HG02973 (cell line): ENCODE measurements at regions not wholly inside any gene's neighbourhood (a gene's known extent, or its start where the extent isn't known, plus 50 kb on each side); places are given as distances from the start of the nearest gene placed in this dataset.

Experiments used
- ATAC-seq: cut with Tn5 transposase; IDR thresholded peaks from one replicate; pipeline ENCODE4 v1.9.1; 2021; ENCODE audit warnings: moderate library complexity; ENCODE audit not compliant: unreplicated experiment

DNA sequence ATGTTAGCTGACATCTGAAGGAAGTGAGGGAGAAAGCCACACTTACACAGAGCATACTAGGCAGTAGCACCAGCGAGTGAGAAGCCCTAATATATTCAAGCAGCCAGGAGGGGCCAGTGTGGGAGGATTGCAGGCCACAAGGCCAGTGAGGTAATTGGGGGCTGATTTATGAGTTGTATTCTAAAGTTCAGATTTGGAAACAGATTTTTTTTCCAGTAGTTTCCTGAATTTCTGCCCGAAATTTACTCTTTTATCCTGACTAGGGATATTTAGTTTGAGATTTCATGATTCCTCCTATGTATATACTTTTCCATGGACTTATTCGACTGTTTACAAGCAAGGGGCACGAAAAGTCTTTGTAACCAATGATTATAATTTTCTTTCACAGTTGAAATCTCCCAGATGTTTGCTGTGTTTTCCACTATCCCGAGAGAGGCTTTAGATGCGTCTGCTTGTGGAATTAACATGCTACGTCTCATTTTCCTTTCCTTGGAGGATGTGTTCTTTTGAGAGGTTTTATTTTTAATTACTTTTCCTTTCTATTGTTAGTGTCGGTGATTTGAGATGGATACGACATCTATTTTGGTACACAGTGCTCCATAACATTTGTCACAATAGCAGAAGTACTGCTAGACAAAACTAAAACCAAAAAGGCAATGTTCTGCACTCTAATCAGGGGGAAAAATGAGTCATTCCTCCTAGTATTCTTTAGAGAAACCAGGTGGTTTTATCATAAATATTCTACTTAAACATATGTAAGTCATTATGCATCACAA is 356.3 kb upstream of the HSF2 start:
- ATAC-seq, result no peak

DNA sequence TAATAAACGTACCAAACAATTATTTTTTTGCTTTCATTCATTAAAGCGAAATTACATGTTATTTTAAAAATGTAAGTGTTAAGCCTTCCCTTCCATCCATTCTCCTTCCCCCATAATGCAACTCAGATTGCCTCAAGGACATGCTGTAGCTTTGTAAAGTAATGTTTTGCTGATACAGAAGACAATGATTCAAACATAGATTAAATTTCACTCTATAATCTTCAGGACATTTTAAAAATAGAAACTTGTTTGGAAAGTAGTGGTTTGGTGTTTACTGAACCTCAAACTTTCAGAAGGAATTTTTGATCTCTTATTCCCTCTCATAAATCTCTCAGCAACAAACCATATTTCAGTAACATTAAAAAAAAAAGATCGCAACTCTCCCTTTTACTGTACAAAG is 350.9 kb upstream of the HSF2 start:
- no peak for ATAC-seq

GRCh38 chr6:122049341-122049740 is 350.1 kb upstream of the HSF2 start:
- ATAC-seq, result no peak

- ATAC-seq, result no peak
These were observed 349.2 kb upstream of the HSF2 start for GRCh38 chr6:122050242-122050755.

DNA sequence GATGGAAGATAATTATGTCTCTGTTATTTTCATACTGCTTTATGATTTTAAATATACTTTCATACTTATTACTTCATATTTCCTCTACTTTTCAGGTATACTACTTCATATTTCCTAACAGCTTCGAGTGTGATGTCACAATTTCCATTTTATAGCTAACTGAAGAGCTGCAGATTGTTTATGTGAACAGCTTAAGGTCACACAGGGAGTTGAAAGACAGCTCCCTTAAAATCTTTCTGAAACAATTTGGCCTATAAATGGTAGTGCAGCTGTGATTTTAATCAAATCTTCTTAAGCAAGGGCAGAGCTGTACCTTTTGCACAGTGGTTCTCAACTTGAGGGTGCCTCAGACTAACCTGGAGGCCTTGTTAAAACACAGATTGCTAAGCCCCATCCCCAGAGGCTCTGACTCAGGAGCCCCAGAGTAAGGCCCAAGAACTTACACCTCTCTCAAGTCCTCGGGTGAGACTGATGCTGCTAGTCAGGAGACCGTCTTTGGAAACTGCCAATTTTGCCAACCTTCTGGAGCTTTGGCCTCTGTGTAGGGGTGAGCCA is 347.0 kb upstream of the HSF2 start:
- no peak for ATAC-seq

DNA sequence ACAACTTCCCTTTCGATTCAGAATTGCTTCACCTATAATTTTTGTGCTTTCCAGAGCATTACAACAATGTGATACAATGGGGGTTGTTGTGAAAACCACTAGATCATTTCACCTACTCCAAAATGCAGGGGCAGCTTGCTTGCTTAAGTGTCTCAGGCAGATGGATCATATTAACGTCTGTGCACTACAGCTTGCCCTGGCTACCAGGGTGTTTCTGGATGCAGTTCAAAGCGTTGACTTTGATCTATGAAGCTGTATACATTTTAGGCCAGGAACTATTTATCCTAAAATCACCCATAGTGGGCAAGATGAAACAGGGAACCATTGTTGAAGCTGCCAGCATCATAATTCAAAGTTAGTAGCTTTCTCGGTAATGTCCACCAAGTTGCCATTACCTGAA is 339.5 kb upstream of the HSF2 start:
- no peak for ATAC-seq

DNA sequence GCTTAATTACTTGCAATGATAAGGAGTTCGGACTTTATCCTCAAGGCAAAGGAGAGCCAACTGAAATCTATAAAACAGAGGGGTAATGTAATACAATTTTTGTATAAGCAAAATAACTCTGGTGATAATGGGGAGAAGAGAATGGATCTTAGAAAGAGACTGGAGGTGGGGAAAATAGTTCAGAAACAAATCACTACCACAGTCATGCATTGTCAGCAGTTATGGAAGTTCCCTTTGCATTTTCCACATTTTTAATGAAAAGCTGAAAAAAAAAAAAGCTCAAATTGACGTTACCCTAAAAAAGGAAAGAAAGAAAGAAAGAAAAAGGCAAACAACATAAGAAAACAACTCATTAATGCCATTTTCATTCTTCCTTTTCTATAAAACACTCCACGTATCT is 337.6 kb upstream of the HSF2 start:
- ATAC-seq, result no peak

DNA sequence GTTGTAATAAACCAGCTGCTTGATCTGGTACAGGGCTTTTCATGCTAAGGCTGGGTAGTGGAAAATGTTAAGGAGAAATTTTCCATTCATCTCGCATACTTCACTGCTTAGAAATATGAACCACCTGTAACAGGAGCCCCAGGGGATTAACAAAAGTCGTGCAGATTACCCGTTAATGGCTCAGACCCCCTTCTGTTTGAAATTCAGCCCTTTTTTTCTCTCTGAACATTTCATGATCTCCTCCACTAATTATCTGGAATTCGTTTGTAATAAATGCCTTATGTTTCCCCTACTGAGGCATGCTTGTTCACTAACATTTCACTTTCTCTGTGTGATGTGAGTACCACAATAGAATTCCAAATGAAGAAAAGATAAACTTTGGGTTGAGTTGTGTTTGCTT is 336.4 kb upstream of the HSF2 start:
- no peak for ATAC-seq

- no peak for ATAC-seq
These were observed 335.7 kb upstream of the HSF2 start for GRCh38 chr6:122063761-122064160.

DNA sequence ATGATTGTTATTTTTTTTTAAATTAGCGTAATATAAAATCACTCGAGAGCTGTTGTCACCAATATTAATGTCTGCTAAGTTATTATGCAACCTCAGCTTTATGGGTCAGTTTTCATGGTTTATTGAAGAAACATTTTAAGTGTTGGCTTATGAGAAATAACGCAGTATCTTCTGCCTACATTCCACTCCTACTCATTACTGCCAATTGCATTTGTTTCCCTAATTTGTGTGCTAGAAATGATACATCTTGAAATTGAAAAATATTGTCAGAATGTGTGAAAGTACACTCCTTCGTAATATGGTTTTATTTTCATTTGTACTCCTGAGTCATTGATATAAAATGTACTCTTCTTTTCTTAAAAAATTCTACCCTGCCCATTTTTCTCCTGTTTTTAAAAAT is 333.3 kb upstream of the HSF2 start:
- no peak for ATAC-seq

GRCh38 chr6:122068291-122068769 is 331.1 kb upstream of the HSF2 start:
- no peak for ATAC-seq

- no peak for ATAC-seq
These were observed 329.5 kb upstream of the HSF2 start for GRCh38 chr6:122069932-122070331.

- no peak for ATAC-seq
These were observed 327.3 kb upstream of the HSF2 start for GRCh38 chr6:122072014-122072647.

DNA sequence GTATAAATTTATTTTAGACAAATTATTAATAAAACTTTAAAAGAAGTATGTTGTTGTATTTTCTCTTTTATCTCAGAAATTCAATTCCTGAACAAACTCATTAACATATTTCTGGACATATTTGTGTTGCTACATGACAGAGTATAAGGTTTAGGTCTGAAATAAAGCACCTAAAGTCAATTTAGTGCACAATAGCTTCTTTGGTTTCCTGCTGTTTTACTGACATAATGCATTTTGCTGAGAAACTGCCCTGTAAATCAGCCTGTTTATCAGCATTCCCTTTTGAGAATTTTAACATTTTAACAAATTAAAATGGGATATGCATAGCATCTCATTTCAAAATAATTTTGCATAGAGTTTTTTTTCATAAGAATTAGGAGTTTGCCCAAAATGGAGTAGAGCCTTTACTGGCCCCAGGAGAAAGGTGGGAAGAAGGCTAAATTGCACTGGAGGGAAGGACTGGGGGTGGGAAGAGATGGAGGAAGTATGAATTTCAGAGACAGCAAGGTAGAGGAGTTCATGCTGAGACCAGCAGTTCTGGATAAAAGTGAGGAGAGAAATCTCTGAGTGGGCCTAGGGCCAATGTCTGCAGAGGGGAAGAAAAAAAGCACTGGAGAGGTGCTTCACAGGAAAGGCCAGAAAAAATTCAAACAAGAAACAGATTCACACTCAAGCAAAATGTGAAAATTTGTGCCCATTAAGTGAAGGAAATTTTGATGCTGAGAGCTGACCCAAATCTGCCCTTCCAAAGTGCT is 324.2 kb upstream of the HSF2 start:
- ATAC-seq, result no peak

DNA sequence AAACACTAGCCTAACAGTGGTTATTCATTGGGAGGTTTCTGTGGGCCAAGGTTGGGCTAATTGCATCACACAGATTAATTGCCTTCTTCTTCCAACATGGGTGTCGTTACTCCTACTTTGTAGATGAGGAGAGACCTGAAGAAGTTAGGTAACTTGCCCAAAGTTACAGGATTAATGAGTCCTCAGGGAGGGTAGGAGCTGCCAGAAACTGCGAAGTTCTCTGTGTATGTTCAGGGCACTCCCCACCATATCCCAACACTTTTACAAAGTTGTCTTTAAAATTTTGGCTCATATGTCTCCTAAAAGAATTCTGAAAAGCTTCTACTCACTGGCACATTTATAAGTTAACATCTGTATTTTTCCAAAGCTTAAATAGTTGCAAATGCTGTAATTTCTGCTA is 323.5 kb upstream of the HSF2 start:
- no peak for ATAC-seq

- no peak for ATAC-seq
These were observed 321.8 kb upstream of the HSF2 start for GRCh38 chr6:122077603-122078002.

GRCh38 chr6:122078481-122078880 is 321.0 kb upstream of the HSF2 start:
- ATAC-seq, result no peak

DNA sequence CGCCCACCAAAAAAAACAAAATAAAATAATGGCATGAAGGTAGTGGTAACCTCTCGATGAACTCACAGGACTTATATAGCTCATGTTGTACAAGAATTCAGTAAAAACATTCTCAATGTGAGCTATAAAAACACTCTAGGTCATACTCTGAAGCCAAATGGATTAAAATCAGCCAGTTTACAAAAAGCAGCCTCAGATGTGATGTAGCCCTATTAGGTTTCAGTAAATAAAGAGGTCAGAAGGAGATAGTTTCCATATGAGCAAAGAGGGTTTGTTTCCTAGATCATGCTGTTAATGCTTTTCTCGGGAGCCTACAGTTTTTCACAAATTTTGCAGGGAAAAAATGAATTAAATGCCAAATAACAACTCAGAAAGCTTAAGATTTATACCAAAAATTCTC is 319.5 kb upstream of the HSF2 start:
- no peak for ATAC-seq

DNA sequence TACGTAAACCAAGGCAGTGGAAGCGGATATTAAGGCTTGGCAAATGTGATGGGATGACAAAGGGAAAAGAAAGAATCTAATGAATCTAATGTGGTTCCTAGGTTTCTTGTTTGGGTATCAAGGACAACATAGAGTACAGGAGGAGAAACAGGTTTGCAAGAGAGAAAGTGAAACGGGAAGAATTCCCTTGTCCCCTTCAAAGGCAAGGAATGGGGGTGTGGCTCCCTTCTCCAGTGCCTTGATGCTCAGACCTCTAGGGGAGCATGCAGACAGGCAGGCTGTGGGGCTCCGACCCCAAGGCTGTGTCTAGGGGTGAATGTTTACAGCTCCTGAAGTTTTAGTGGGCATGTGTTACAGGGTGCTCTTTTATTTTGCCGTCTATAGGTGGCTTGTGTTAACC is 317.5 kb upstream of the HSF2 start:
- no peak for ATAC-seq

GRCh38 chr6:122082370-122082769 is 317.1 kb upstream of the HSF2 start:
- no peak for ATAC-seq

GRCh38 chr6:122092366-122092765 is 307.1 kb upstream of the HSF2 start:
- ATAC-seq, result no peak
